Prostate gland (tissue), 2 donors: ENCODE measurements at regions not wholly inside any gene's neighbourhood (a gene's known extent, or its start where the extent isn't known, plus 50 kb on each side); places are given as distances from the start of the nearest gene placed in this dataset.

ENCODE experiments used
- POLR2AphosphoS5 ChIP-seq: sonication (generic); formaldehyde crosslinking; IDR thresholded peaks from one replicate; pipeline ENCODE4 v1.6.1; 2017; ENCODE audit warnings: antibody characterized with exemption
- TF ChIP-seq, protein P1 (sequence below), 4 experiments: fragments of 200-600 bp in 2 of 4; fragments of 450-650 bp in 2 of 4; sonication (generic) in 2 of 4; IDR thresholded peaks; 1 replicate in 3 of 4; 2 replicates in 1 of 4; pipeline ENCODE4 v1.5.1; 2016 to 2019; ENCODE audit warnings: antibody characterized with exemption in 4 of 4, mild to moderate bottlenecking in 2 of 4, moderate library complexity in 2 of 4

DNA sequence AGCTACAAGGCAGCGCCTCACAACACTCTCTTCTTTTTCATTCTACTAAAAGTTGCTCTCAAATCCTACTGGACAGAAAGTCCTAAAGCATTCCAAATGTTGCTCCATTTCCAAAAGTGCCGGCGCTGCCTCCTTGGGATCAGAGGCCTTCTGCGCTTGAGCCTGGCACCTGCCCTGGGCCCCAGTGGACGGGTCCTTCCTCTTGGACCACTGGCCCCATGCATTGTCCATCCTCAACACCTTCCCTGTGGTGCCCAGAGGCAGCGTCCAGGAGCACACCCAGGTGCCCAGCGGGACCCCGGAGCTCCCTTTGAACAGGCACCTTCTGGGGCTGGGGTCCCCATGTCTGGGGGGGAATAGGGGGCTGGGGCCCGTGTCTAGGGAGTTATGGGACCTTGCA lies 205.2 kb downstream of the ERMARD start:
- TF ChIP-seq, protein P1, sequence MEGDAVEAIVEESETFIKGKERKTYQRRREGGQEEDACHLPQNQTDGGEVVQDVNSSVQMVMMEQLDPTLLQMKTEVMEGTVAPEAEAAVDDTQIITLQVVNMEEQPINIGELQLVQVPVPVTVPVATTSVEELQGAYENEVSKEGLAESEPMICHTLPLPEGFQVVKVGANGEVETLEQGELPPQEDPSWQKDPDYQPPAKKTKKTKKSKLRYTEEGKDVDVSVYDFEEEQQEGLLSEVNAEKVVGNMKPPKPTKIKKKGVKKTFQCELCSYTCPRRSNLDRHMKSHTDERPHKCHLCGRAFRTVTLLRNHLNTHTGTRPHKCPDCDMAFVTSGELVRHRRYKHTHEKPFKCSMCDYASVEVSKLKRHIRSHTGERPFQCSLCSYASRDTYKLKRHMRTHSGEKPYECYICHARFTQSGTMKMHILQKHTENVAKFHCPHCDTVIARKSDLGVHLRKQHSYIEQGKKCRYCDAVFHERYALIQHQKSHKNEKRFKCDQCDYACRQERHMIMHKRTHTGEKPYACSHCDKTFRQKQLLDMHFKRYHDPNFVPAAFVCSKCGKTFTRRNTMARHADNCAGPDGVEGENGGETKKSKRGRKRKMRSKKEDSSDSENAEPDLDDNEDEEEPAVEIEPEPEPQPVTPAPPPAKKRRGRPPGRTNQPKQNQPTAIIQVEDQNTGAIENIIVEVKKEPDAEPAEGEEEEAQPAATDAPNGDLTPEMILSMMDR (IDR thresholded peaks at IDR 0.05) = no peak
- no peak for TF ChIP-seq POLR2AphosphoS5
